Chondrocyte (in vitro differentiated cells): ENCODE measurements at regions not wholly inside any gene's neighbourhood (a gene's known extent, or its start where the extent isn't known, plus 50 kb on each side); places are given as distances from the start of the nearest gene placed in this dataset.

Experiments
- DNase-seq: peaks from one replicate; pipeline ENCODE4 v3.0.0; 2021; ENCODE audit warnings: mixed read lengths, low spot score
- H3K27ac Mint-ChIP-seq: one replicate; pipeline ENCODE4 v1.8.0; 2021; ENCODE audit warnings: mild to moderate bottlenecking, moderate library complexity, mixed read lengths; ENCODE audit not compliant: unreplicated experiment
- H3K27me3 Mint-ChIP-seq: 2 replicates; pipeline ENCODE4 v1.8.0; 2021; ENCODE audit warnings: low read depth, mixed read lengths
- H3K36me3 Mint-ChIP-seq: 2 replicates; pipeline ENCODE4 v1.8.0; 2021; ENCODE audit warnings: low read depth, mixed read lengths
- H3K4me1 Mint-ChIP-seq: 2 replicates; pipeline ENCODE4 v1.8.0; 2021; ENCODE audit warnings: low read depth, mild to moderate bottlenecking, mixed read lengths
- H3K4me3 Mint-ChIP-seq: one replicate; pipeline ENCODE4 v1.8.0; 2021; ENCODE audit warnings: mild to moderate bottlenecking, moderate library complexity, mixed read lengths; ENCODE audit not compliant: unreplicated experiment
- H3K9me3 Mint-ChIP-seq: 2 replicates; pipeline ENCODE4 v1.8.0; 2021; ENCODE audit warnings: low read depth, mixed read lengths
- CTCF ChIP-seq: fragments of 200-600 bp; sonication (generic); IDR thresholded peaks from 2 replicates; pipeline ENCODE4 v1.5.0; 2021; ENCODE audit warnings: antibody characterized with exemption, mild to moderate bottlenecking, moderate library complexity

DNA sequence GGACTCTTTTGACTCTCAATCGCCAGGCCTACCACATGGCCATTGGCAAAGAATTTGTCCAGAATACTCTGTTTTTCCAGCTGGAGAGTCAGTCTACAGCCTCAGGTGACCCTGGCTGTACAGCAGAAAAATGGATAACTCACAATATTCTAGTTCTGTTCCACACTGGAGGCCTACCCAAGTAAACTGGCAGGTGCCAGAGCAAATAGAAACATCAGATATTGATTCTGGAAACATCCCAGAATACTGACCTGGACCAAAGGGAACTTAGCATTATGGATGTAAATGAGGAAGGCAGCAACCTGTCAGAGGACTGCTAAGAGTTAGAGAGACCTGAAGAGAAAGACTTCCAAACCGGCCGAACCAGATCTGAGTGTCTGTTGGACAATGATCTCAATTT is 147.9 kb upstream of the SMAD1 start:
- Mint-ChIP-seq H3K27me3 (peaks cover 1% of the 10 kb centered on the region), H3K36me3 (no peaks in the 10 kb centered on the region), H3K4me3 (no peak overlapping the region), H3K4me1 (no peaks in the 10 kb centered on the region), H3K9me3 (no peaks in the 10 kb centered on the region), H3K27ac (no peak overlapping the region)
- no peak for DNase-seq
- TF ChIP-seq CTCF = no peak

- Mint-ChIP-seq H3K9me3 (peaks cover 4% of the 10 kb centered on the region), H3K4me1 (no peaks in the 10 kb centered on the region), H3K36me3 (no peaks in the 10 kb centered on the region), H3K27ac (no peak overlapping the region), H3K4me3 (no peak overlapping the region), H3K27me3 (peaks cover 10% of the 10 kb centered on the region)
- no peak for TF ChIP-seq CTCF
- no peak for DNase-seq
Observed at GRCh38 chr4:145326491-145326890, 146.1 kb upstream of the OTUD4 start.

DNA sequence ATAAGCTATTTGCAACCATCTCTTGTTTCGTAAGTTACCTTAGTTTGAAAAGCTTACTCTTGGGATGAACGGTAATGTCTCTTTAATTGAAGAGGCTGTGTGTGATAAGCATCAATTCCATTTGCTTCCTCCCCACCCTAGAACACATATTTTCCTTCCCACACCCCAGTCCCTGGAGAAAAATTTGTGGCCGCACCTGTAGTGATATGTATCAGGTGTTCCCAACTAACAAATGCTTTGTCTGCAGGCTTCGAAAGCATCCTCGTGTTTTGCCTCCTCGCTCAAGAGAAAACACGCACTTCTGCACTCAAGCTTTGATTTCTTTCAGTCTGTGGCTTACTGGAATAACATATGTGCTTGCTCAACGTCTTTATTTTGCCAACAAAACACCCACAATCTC is 143.8 kb upstream of the OTUD4 start:
- H3K4me1 Mint-ChIP-seq = no peaks in the 10 kb centered on the region
- DNase-seq = no peak
- peaks cover 14% of the 10 kb centered on the region for H3K27me3 Mint-ChIP-seq
- no peak for TF ChIP-seq CTCF
- H3K36me3 Mint-ChIP-seq = no peaks in the 10 kb centered on the region
- H3K27ac Mint-ChIP-seq = no peak overlapping the region
- peaks cover 4% of the 10 kb centered on the region for H3K9me3 Mint-ChIP-seq
- no peak overlapping the region for H3K4me3 Mint-ChIP-seq

GRCh38 chr4:145320294-145320693 is 139.9 kb upstream of the OTUD4 start:
- no peak overlapping the region for H3K4me3 Mint-ChIP-seq
- H3K9me3 Mint-ChIP-seq = no peaks in the 10 kb centered on the region
- H3K36me3 Mint-ChIP-seq = no peaks in the 10 kb centered on the region
- no peak overlapping the region for H3K27ac Mint-ChIP-seq
- TF ChIP-seq CTCF = no peak
- no peak for DNase-seq
- H3K27me3 Mint-ChIP-seq = peaks cover 18% of the 10 kb centered on the region
- no peaks in the 10 kb centered on the region for H3K4me1 Mint-ChIP-seq

DNA sequence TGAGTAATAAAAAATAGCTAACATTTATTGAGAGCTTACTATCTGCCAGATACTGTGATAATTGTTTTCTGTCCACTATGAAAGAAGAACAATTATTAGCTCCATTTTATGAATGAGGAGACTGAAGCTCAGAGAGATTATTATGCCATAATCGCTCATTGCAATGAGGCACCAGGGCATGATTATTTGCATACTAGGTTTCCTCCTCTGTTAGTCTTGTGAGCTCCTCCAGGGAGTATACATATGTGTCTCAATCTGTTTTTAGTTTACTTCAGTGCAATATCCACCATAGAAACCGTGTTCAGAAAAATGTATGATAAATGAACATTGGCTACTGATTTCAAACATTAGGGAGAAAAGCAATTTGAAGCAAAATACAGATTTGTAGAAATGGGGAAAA is 139.4 kb upstream of the OTUD4 start:
- no peak for DNase-seq
- no peaks in the 10 kb centered on the region for H3K36me3 Mint-ChIP-seq
- no peak overlapping the region for H3K27ac Mint-ChIP-seq
- TF ChIP-seq CTCF = no peak
- peaks cover 18% of the 10 kb centered on the region for H3K27me3 Mint-ChIP-seq
- no peaks in the 10 kb centered on the region for H3K4me1 Mint-ChIP-seq
- no peaks in the 10 kb centered on the region for H3K9me3 Mint-ChIP-seq
- no peak overlapping the region for H3K4me3 Mint-ChIP-seq
